ENCODE measurements at regions not wholly inside any gene's neighbourhood (a gene's known extent, or its start where the extent isn't known, plus 50 kb on each side); places are given as distances from the start of the nearest gene placed in this dataset.

- TF ChIP-seq CTCF (IDR thresholded peaks at IDR 0.05) (no peak), POLR2A (IDR thresholded peaks at IDR 0.05) (no peak)
Observed at GRCh38 chr4:78683352-78683751, 92.8 kb upstream of the BMP2K start.
